HG03175 (cell line): ENCODE measurements at regions not wholly inside any gene's neighbourhood (a gene's known extent, or its start where the extent isn't known, plus 50 kb on each side); places are given as distances from the start of the nearest gene placed in this dataset.

Experiments used
- ATAC-seq: cut with Tn5 transposase; IDR thresholded peaks from one replicate; pipeline ENCODE4 v1.9.1; 2021; ENCODE audit warnings: mild to moderate bottlenecking, moderate library complexity; ENCODE audit not compliant: unreplicated experiment

- ATAC-seq, result no peak
Measured at GRCh38 chr9:100937382-100937781, 91.1 kb upstream of the PLPPR1 start.

- ATAC-seq, result no peak
Measured at GRCh38 chr9:100938507-100938906, 90.0 kb upstream of the PLPPR1 start.

- no peak for ATAC-seq
Measured at GRCh38 chr9:100939636-100940035, 88.9 kb upstream of the PLPPR1 start.

- no peak for ATAC-seq
Measured at GRCh38 chr9:100959226-100959625, 69.3 kb upstream of the PLPPR1 start.
